ENCODE measurements at regions not wholly inside any gene's neighbourhood (a gene's known extent, or its start where the extent isn't known, plus 50 kb on each side); places are given as distances from the start of the nearest gene placed in this dataset.

GRCh38 chr1:163674236-163674635 lies 352.5 kb downstream of the NUF2 start:
- TF ChIP-seq ZNF335 (tag by site-specific recombination; conservative IDR thresholded peaks at IDR 0.05) = no peak
- no peak for TF ChIP-seq ZBTB20 (tag by site-specific recombination; IDR thresholded peaks at IDR 0.05)
- no peak for TF ChIP-seq ZNF10 (tag by site-specific recombination; IDR thresholded peaks at IDR 0.05)
- no peak for TF ChIP-seq KLF1 (tag by site-specific recombination; IDR thresholded peaks at IDR 0.05)
- no peak for TF ChIP-seq BCL11B (tag by site-specific recombination; IDR thresholded peaks at IDR 0.05; ENCODE audit: low read depth)
- TF ChIP-seq ZNF48 (tag by site-specific recombination; IDR thresholded peaks at IDR 0.05) = no peak
- TF ChIP-seq ZNF433 (tag by site-specific recombination; IDR thresholded peaks at IDR 0.05; ENCODE audit: low read depth) = no peak
- no peak for TF ChIP-seq INSM2 (tag by site-specific recombination; IDR thresholded peaks at IDR 0.05)
- TF ChIP-seq ZNF37A (tag by site-specific recombination; IDR thresholded peaks at IDR 0.05) = no peak
- TF ChIP-seq ZBTB10 (tag by site-specific recombination; IDR thresholded peaks at IDR 0.05) = no peak
- no peak for TF ChIP-seq ZNF148 (tag by site-specific recombination; IDR thresholded peaks at IDR 0.05; ENCODE audit: borderline replicate concordance)
- no peak for TF ChIP-seq KLF10 (tag by site-specific recombination; IDR thresholded peaks at IDR 0.05)
- no peak for TF ChIP-seq WT1 (tag by site-specific recombination; IDR thresholded peaks at IDR 0.05)
- TF ChIP-seq ZNF645 (tag by site-specific recombination; IDR thresholded peaks at IDR 0.05) = no peak
- CTCF ChIA-PET = no interaction called here

GRCh38 chr1:163684785-163685184 lies 363.0 kb downstream of the NUF2 start:
- ChIA-PET CTCF (interaction anchor here (0.7 kb wide), 1 partner anchor 612 kb away, joined by 3 read pairs; no protein-coding TSS in a partner anchor), POLR2A (no interaction called here)
- H3K4me1 ChIP-seq (ENCODE audit: control insufficient read depth, insufficient read depth, low read length) = no peaks in the 10 kb centered on the region
- H3K9me3 ChIP-seq (ENCODE audit: control insufficient read depth, insufficient read depth, low read depth, low read length) = no peaks in the 10 kb centered on the region; the same call in 1 of the 2 replicates
- TF ChIP-seq ZNF433 (tag by site-specific recombination; IDR thresholded peaks at IDR 0.05; ENCODE audit: low read depth) (no peak), FEZF1 (tag by site-specific recombination; IDR thresholded peaks at IDR 0.05) (no peak), SP3 (tag by site-specific recombination; IDR thresholded peaks at IDR 0.05) (no peak), ZNF488 (tag by site-specific recombination; IDR thresholded peaks at IDR 0.05) (no peak), ZNF19 (tag by site-specific recombination; IDR thresholded peaks at IDR 0.05; ENCODE audit: low read depth) (no peak), ZNF624 (tag by site-specific recombination; IDR thresholded peaks at IDR 0.05) (no peak), BCL11B (tag by site-specific recombination; IDR thresholded peaks at IDR 0.05; ENCODE audit: low read depth) (no peak), ZNF792 (tag by site-specific recombination; IDR thresholded peaks at IDR 0.05) (no peak), ZSCAN4 (tag by site-specific recombination; IDR thresholded peaks at IDR 0.05) (no peak), AEBP2 (tag by site-specific recombination; IDR thresholded peaks at IDR 0.05; ENCODE audit: borderline replicate concordance) (no peak), ZNF121 (tag by site-specific recombination; IDR thresholded peaks at IDR 0.05) (no peak), ZSCAN16 (tag by site-specific recombination; IDR thresholded peaks at IDR 0.05) (no peak)
- no peaks in the 10 kb centered on the region for H3K36me3 ChIP-seq (ENCODE audit: control insufficient read depth in 2 of 2, insufficient read depth in 1 of 2, low read length in 2 of 2)
- no peak overlapping the region for H3K27ac ChIP-seq (ENCODE audit: extremely low read depth, low read depth, low read length)
- no peak overlapping the region for H3K4me3 ChIP-seq (ENCODE audit: low read depth, low read length)

More at GRCh38 chr1:163674236-163674635, 352.5 kb downstream of the NUF2 start:
- H3K36me3 ChIP-seq (ENCODE audit: control insufficient read depth in 2 of 2, insufficient read depth in 1 of 2, low read length in 2 of 2) = no peaks in the 10 kb centered on the region
- H3K9me3 ChIP-seq (ENCODE audit: control insufficient read depth, insufficient read depth, low read depth, low read length) = no peaks in the 10 kb centered on the region
- no peak overlapping the region for H3K27ac ChIP-seq (ENCODE audit: extremely low read depth, low read depth, low read length)
- POLR2A ChIA-PET = no interaction called here
- H3K4me3 ChIP-seq (ENCODE audit: low read depth, low read length) = no peak overlapping the region
- H3K4me1 ChIP-seq (ENCODE audit: control insufficient read depth, insufficient read depth, low read length) = no peaks in the 10 kb centered on the region

Data from HEK293 (cell line).